Putamen (tissue), 1 donor: ENCODE measurements at regions not wholly inside any gene's neighbourhood (a gene's known extent, or its start where the extent isn't known, plus 50 kb on each side); places are given as distances from the start of the nearest gene placed in this dataset.

Experiments
- DNase-seq: peaks from one replicate; pipeline ENCODE4 v3.0.0-alpha.2; 2016; ENCODE audit warnings: low spot score

DNA sequence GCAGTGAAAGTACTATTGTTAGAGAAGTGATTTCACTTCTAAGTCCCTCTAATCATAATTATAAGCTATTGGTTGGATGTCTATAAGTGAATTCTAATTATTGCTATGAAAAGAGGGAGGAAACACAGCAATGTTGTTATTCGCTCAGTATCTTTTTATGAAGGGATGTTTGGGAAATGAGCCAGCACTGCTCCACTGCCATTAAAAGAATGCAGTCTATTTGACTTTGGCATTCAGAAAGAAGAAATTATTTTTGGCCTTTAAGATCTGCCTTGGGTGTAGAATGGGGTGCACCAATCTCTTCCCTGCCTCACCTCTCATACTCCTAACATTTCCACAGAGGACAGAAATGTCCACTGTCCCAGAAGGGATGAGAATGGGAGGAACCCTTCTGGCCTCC is 332.0 kb downstream of the SPATA31D1 start:
- no peak for DNase-seq

DNA sequence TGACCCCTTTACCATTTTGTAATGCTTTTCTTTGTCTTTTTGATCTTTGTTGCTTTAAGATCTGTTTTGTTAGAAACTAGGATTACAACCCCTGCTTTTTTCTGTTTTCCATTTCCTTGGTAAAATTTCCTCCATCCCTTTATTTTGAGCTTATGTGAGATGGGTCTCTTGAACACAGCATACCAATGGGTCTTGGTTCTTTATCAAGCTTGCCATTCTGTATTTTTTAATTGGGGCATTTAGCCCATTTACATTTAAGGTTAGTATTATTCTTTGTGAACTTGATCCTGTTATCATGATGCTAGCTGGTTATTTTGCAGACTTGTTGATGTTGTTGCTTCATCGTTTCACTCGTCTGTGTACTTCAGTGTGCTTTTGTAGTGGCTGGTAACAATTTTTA is 337.3 kb downstream of the SPATA31D1 start:
- no peak for DNase-seq

DNA sequence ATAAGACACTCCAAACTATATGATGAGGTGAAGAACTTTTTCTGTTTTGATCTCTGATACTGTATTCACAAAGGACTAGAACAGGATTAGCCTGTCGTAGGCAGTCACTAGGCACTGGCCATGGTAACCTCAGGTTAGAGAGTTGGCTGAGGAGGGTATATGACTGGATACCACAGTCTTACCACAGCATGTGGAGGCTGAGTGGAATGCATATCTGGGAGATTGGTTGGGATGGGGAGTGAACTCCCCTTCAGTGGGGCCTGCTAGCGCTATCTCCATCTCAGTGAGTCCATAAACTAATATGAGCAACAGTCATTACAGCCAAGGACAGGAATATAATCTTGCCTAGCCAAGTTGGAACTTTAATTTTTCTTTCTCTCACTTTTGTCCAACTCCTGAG is 339.1 kb downstream of the SPATA31D1 start:
- DNase-seq = no peak

DNA sequence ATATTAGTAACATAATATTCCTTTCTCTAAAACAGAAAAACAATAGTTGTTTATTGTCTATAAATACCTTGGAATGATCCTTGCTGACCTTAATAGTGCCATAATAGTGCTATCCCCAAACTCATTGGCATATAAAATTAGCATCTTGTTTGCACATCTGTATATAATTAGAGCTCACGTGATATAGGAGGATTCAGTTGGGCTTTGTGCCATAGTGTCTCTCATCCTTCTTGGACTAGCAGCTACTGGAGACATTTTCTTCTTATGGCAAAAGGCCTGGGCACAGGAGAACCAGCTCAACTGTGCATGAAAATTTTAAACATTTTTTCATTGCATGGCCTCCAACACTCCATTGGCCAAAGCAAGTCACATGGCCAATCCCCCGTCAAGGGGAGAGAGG is 342.5 kb downstream of the SPATA31D1 start:
- no peak for DNase-seq

DNA sequence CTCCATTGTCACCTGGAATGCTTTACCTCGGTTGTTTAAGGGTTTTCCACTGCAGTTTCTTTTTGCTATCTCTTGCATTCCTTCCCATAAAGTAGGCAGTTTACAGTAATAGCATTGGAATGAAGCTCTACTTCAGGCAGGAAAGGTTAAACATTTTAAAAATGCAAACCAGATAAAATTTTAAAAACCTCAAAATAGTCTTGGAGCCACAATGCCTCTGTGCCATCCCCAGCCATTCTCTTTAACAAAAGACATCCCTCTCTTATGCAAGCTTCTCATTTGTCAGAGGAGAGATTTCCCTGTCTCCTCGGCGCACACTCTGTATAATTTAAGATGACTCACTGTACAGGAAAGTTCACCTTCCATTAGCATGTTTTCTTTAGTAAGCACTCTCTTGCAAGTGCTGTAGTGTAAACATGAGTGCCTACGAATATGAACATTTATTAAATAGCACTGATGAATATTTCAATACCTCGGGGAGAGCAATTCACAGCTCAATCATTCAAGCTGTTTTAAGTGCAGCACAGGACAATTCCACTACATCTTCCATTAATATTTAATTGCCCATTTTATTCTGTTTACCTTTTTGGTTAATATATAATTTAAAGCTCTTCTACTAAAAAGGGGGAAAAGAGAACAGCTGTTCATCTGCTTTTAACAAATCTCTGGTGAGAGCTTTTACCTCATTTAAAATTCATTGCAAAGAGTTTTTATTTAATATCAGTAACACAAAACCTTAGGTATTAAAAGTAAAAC is 343.6 kb downstream of the SPATA31D1 start:
- DNase-seq = peak; percentile 35

DNA sequence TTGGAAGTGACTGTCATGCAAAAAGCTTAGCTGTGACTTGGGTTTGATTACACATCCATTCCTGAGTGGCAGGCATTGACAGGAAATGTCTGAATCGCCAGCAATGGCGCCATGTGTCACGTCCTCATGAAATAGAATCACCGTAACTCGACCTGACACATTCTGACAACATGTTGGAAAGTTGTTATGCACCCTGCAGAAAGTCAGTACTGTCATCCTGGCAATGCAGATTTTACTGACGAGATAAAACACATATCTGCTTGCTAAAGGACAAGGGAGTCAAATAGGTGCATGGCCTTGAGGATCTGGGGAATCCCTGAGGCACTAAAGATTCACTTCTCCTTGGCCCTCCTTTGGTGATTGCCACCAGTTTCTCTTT is 344.2 kb downstream of the SPATA31D1 start:
- DNase-seq = no peak

DNA sequence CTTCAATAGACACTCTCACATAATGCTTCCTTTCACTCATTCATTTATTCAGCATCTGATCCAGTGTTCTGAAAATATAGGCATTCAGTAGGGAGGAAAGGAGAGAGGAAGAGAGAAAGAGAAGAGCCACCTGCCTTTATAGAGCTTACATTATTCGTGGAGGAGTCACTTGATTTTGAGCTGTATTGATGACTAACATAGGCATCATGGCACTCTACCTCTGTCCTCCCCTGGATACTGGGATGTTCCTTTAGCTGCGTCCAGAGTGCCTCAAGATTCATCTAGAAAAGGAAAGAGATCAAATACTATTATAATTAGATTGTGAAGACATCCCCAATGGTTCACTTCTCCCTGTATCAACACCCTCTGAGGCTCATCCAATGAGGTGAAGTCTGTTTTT is 345.1 kb downstream of the SPATA31D1 start:
- DNase-seq = no peak

DNA sequence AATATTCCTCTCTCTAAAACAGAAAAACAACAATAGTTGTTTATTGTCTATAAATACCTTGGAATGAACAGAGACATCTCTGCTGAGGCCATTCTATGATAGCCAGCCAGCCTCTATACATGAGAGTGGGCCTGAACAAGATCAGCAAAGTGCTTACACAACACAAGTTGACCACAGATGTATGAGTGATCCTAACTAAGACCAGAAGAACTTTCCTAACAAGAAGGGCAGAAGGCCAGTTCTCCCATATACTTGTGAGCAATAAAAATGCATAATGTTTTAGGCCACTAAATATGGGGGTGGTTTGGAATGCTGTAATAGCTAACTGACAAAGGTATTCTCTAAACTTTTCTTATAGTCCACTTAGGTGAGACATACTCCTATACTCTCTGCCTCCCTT is 345.7 kb downstream of the SPATA31D1 start:
- DNase-seq = no peak

DNA sequence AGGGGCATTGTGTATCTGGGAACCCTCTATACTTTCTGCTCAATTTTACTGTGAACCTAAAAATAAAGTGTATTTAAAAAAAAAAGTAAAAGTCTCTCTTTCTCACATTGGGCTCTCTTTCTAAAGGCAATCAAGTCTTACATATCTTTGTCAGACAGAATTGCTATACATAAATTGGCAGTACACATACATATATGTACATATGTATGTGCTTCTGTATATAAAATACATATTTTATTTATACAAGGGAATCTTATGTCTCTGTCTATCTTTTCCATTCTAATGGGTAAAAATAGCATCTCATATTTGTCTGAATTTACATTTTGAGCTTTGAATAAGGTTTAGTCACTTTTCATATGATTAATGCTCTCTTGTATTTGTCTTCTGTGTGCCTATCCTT is 348.8 kb downstream of the SPATA31D1 start:
- DNase-seq = no peak

DNA sequence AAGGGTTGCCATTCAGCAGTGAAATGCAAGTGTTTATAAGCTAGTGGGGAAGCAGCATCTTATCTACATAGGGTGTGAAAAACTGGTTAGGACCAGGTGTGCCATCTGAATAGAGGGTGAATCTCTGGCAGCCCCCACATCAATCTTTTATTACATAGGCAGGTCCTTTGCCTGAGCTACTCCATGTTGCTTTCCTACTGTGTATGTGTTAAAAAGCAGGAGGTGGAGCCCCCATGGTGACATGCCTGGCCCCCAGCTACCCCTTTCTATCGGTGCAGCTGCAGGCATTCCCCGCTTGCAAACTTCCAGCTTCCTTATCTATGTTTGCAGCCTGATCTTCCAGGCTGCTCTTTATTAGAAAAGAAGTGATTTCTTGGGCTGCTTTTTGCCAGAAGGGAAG is 353.5 kb downstream of the SPATA31D1 start:
- no peak for DNase-seq

DNA sequence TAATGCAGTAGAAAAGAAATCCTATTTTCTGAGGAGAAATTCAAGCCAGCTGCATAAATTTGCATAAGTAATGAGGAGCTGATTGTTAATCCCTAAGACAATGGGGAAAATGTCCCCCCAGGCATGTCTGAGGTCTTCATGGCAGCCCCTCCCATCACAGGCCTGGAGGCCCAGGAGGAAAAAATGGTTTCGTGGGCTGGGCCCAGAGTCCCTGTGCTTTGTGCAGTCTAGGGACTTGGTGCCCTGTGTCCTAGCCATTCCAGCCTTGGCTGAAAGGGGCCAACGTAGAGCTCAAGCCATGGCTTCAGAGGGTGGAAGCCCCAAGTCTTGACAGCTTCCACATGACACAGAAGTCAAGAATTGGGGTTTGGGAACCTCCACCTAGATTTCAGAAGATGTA is 357.5 kb downstream of the SPATA31D1 start:
- DNase-seq = no peak

DNA sequence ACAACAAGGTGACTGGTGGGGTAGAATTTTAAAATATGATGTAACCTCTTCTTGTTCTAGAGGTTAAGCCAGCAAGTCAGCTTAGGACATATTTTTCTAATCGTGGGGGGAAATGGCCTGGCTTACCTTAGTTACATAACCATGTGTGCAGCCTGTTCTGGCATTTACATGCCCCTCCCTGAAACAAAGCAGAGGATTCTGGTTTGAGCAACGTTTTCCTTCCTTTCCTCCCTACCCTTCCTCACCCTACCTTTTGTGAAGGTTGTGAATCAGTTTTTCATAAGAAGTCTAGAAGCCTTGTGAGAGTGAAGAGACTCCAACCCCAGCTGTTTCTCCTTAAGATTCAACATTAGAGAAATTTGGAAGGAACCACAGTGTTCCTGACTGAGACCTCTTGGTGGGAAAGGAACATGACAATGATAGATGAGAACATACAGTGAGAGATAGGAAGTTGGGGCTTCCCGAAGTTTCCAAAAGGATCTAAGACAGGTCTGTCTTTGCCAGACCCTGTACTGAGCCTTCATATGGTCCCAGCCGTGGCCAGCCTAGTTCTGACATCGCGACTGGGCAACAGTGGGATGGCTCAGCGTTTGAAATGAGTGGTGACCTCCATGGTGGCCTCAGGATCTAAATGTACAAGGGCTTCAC is 365.2 kb downstream of the SPATA31D1 start:
- DNase-seq = no peak

DNA sequence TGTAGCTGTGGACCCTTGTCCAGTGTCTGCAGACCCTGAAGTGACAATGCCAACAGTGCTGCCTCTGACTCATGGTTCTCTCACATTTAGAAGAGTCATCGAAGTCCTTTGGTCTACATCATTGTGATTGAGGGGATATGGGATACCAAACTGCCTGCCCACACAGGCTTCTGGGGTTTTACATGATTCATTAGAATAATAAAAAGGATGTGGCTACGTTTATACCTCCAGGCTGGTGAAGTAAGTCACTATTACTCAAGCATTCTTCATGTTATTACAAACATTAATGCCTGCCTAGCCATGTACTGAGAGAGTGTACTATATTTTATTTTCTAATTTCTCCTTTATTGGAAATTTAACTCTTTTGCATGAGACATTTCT is 365.7 kb downstream of the SPATA31D1 start:
- DNase-seq = no peak

DNA sequence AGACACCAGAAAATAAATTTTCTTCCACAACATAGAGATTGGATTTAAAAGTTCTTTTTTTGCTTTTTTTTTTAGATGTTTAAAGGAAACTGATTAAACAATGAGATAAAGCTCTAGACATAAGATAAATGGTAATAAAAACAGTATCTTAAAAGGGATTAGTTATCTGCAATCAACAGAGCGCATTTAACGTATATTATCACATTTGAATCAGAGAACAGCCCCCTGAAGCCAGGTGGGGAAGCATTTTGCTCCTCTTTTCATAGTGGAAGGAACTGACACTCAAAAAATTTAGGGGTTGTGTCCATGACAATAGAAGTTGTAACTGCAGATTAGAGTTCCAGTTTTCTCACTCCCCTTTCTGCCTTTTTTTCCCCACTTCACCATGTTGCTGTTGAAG is 367.6 kb downstream of the SPATA31D1 start:
- no peak for DNase-seq

DNA sequence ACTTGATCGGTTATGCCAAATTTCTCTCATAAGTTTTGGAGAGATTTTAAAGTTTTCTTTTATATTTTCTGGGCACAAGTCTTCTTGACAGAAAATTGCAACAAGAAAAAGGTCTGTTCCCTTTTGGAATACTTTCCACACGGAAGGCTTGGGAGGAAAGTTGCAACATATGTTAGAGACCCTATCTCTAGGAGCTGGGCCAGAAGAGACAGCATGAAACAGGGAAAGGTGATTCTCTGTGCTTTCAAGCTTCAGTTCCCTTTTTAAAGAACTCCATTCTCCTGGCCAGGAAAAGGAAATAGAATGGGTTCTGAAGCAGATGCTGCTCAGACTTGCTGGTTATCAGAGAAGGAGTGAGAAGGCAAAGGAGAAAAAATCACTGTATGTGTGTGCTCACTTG is 368.3 kb downstream of the SPATA31D1 start:
- DNase-seq = no peak

DNA sequence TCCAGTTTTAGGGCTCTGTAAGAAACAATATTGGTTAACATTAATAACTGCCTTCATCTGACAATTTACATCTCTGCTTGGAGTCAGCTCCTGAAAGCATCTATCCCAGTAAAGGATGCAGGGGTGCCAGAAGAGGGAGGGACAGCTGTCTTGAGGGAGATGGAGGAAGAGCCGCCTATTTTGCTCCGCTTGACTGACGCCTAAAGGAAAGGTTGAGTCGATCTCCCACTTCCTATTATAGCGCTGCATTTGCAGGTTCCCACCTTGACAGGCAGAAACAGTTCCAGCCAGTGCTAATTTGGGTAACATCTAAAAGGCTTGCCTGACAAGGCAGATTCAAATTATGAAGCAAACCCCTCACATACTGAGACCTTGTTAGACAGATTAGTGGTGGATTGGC is 374.6 kb downstream of the SPATA31D1 start:
- DNase-seq = peak; percentile 15

DNA sequence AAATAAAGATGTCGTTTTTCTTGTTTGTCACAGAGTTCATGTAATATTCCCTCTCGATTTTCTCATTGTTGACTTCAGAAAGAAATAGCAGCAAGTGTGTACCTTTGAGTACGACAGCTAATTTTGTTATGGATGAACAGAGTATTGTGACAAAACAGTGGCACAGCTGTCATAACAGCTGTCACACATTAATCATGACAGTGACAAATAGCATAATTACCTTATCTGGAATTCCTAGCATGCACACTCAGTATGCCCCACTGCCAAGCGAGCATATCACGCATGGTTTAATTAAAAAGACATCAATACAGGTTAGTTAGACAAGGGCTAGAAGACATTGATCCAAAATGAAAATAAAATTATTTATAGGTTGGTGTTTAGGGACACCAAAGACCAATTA is 375.1 kb downstream of the SPATA31D1 start:
- no peak for DNase-seq

DNA sequence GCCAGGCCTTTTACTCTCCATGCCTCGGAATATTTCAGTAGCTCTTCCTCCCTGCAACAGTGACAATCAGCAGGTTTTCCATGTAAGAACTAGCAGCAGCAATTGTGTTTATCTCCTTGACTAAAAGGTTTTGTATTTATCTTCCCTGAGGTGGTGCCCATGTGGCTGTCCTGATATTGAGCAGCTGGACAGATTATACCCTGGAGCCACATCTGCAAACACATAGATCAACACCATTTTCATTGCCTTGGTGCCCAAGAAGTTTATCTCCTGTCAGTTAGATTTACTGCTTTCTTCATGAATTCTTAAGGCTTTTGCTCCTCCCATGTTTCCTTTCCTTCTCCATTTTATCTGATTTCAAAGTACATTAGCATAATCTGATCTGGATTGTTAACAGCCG is 378.4 kb downstream of the SPATA31D1 start:
- DNase-seq = no peak

DNA sequence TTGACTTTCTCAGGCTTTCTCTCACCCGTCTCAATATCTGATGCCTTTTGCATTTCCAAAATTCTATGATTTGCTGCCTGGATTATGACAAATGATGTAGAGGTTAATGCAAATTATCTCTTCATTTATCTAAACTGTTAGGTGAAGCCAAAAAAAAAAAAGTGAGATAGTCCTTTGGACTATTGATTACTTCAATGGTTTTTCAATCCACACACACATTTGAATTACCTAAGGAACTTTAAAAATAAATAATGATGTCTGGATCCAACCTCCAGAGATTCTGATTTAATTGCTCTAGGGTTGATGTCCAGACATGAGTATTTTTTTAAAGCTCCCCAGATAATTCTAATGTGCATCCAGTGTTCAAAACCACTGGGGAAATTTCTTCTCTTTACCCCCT is 379.4 kb downstream of the SPATA31D1 start:
- DNase-seq = no peak

DNA sequence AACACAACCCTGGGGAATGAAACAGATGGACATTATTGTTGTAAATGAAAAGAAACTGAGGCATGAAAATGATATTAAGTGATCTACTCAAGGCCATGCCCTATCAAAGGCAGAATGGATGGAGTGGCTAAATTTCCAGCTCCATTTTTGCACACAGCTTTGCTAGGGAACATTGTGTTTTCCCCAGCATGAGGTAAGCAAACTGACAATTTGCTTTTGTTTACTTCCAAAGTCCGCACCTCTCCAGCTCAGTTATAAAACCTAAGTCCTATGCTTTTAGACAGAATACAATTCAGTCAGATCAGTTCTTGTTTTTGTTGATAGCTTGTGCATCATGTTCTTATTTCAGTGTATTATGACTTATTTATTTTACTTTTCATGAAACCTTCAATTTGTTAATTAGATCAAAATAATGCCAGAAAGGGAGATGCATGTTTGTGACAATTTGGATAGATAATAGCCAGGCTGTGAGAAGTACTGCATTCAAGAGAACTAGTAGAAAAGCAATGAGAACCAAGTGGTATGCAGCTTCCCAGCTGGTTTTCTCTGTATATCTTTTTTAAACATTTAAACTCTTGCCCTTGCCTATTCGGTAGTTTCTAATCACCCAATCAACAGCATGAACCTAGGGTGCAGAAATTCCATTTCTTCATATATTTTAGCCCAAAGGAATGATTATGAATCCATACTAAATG is 380.8 kb downstream of the SPATA31D1 start:
- no peak for DNase-seq

DNA sequence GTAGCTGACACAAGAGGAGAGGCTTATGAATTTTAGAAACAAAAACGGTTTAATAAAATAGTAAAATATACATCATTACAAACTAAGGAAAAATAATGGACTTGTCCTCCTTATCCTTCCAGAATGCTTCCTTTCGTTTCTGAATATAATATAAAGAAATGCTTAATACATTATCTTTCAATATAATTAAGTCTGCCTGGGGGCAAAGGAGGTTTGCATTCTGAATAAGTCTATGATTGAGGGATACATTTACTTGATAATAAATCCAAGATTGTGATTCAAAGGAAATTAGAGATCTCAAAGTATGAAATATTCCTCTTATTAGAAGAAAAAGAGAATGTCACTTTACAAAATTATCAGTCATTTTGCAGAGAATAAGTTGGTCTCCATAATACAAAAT is 386.5 kb downstream of the SPATA31D1 start:
- no peak for DNase-seq

DNA sequence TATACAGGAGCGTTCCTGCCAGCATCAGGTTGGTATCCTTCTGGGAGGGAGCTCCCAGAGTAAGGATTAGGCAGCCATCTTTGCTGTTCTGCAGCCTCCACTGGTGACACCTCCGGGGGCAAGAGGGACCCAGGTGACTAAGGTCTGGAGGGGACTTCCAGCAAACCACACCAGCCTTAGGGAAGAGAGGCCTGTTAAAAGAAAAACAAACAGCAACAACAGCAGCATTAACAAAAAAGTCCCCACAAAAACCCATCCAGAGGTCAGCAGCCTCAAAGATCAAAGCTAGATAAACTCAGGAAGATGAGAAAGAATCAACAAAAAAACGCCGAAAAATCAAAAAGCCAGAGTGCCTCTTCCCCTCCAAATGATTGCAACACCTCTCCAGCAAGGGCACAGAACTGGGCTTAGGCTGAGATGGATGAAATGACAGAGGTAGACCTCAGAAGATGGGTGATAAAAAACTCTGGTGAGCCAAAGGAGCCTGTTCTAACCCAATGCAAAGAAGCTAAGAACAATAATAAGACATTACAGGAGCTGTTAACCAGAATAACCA is 388.2 kb downstream of the SPATA31D1 start:
- no peak for DNase-seq
